Vagina (tissue), 2 donors: ENCODE measurements at regions not wholly inside any gene's neighbourhood (a gene's known extent, or its start where the extent isn't known, plus 50 kb on each side); places are given as distances from the start of the nearest gene placed in this dataset.

ENCODE experiments used
- DNase-seq, 2 donors: peaks; one replicate each; pipeline ENCODE4 v3.0.0-alpha.2; 2017; ENCODE audit errors: extremely low spot score in 2 of 2
- H3K27ac ChIP-seq: fragments of 200-600 bp; sonication (generic); one replicate; pipeline ENCODE4 v1.5.1; 2019
- H3K27me3 ChIP-seq: fragments of 200-600 bp; sonication (generic); one replicate; pipeline ENCODE4 v1.5.1; 2019
- H3K36me3 ChIP-seq, 2 donors: fragments of 200-600 bp; sonication (generic); one replicate each; pipeline ENCODE4 v1.5.1; 2017 to 2019
- H3K4me1 ChIP-seq: fragments of 200-600 bp; sonication (generic); one replicate; pipeline ENCODE4 v1.5.1; 2019
- H3K4me3 ChIP-seq, 2 donors: fragments of 200-600 bp; sonication (generic); 1 replicate in 1 of 2; 2 replicates in 1 of 2; pipeline ENCODE4 v1.5.1; 2016 to 2019
- H3K9me3 ChIP-seq: fragments of 200-600 bp; sonication (generic); one replicate; pipeline ENCODE4 v1.5.1; 2019
- POLR2A ChIP-seq, 2 donors: fragments of 450-650 bp; IDR thresholded peaks; one replicate each; pipeline ENCODE4 v1.6.1; 2017; ENCODE audit warnings: antibody characterized with exemption in 2 of 2, mild to moderate bottlenecking in 2 of 2, moderate library complexity in 2 of 2
- POLR2AphosphoS5 ChIP-seq, 2 donors: sonication (generic); formaldehyde crosslinking; IDR thresholded peaks; one replicate each; pipeline ENCODE4 v1.9.0; 2017; ENCODE audit warnings: antibody characterized with exemption in 2 of 2, mild to moderate bottlenecking in 2 of 2, low read depth in 1 of 2; ENCODE audit not compliant: insufficient read depth in 1 of 2
- intact Hi-C: fragments of 100-400 bp; cut with DNase I; formaldehyde crosslinking; loops from one replicate; pipeline ENCODE4 v1.15.1; 2023
- TF ChIP-seq, protein P1 (sequence below), 3 experiments: fragments of 450-650 bp in 2 of 3; fragments of 200-600 bp in 1 of 3; sonication (generic) in 1 of 3; IDR thresholded peaks; one replicate each; pipeline ENCODE4 v1.5.1; 2017 to 2019; ENCODE audit warnings: antibody characterized with exemption in 3 of 3, mild to moderate bottlenecking in 2 of 3, moderate library complexity in 2 of 3

DNA sequence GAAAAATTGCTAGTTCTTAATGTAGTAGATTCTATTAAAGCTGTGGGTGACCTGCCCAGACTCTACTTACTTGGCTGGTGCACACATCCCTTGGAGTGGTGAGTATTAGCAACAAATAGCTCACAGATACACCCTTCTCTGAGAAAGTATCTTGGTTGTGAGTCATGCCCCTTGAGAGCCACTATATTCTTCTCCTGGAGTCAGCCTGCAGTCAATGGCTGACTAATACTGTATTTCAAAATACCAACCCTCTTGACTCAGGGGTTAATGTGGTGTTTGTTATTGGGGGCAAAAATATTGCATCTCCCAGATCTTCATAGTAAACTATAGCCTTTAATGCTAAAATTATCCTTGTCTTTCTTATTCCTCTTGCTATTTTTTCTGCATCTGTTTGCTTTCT lies 354.9 kb downstream of the BMPER start:
- TF ChIP-seq POLR2A (IDR thresholded peaks at IDR 0.05), result no peak
- no peak for TF ChIP-seq POLR2AphosphoS5 (IDR thresholded peaks at IDR 0.05; ENCODE audit: insufficient read depth in 1 of 2, low read depth in 1 of 2)
- no peak overlapping the region for H3K4me3 ChIP-seq
- no peaks in the 10 kb centered on the region for H3K36me3 ChIP-seq
- no peak for DNase-seq
- no peaks in the 10 kb centered on the region for H3K9me3 ChIP-seq
- H3K4me1 ChIP-seq, result no peaks in the 10 kb centered on the region
- no peak overlapping the region for H3K27ac ChIP-seq
- no peaks in the 10 kb centered on the region for H3K27me3 ChIP-seq
- intact Hi-C loops, result no loop called here

DNA sequence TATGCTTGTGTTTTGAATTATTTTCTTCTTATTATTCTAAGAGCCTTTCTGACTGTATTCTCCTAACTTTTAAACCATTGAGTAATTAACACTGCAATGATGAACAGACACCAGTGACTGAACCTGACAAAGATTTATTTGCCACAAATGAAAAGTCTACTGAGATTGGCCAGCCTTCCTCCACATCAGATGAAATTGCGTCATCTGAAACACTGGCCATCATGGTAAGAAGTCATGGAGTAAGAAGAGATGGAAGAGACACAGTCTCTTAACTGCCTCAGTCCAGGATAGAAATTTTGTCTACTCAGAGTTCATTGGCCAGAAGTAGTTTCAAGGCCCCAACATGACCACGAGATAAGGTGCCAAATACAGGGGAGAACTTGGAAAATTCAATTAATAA lies 357.8 kb downstream of the BMPER start:
- H3K36me3 ChIP-seq, result no peaks in the 10 kb centered on the region
- no peak overlapping the region for H3K27ac ChIP-seq
- no peaks in the 10 kb centered on the region for H3K9me3 ChIP-seq
- intact Hi-C loops, result no loop called here
- no peaks in the 10 kb centered on the region for H3K4me1 ChIP-seq
- TF ChIP-seq, protein P1, sequence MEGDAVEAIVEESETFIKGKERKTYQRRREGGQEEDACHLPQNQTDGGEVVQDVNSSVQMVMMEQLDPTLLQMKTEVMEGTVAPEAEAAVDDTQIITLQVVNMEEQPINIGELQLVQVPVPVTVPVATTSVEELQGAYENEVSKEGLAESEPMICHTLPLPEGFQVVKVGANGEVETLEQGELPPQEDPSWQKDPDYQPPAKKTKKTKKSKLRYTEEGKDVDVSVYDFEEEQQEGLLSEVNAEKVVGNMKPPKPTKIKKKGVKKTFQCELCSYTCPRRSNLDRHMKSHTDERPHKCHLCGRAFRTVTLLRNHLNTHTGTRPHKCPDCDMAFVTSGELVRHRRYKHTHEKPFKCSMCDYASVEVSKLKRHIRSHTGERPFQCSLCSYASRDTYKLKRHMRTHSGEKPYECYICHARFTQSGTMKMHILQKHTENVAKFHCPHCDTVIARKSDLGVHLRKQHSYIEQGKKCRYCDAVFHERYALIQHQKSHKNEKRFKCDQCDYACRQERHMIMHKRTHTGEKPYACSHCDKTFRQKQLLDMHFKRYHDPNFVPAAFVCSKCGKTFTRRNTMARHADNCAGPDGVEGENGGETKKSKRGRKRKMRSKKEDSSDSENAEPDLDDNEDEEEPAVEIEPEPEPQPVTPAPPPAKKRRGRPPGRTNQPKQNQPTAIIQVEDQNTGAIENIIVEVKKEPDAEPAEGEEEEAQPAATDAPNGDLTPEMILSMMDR (IDR thresholded peaks at IDR 0.05), result no peak
- no peaks in the 10 kb centered on the region for H3K27me3 ChIP-seq
- no peak overlapping the region for H3K4me3 ChIP-seq
- DNase-seq, result no peak

DNA sequence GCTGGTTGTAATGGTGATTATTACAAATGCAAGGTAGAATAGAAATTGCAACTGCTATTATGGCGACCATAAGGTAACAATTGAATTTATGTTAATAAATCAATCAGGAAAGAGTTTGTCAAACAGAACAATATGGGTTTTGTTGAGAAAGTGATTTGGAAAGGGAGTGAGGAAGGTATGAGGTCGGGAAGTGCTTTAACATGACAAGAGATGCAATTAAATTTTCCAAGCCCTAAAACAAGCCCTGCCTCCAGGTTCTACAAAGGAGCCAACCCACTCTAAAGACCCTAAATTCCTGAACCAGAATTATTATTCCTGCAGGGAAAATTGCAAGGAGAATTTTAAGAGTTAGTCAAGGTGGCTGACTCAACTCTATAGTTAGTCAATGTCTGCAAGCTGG lies 363.7 kb downstream of the BMPER start:
- Histone ChIP-seq H3K9me3 (no peaks in the 10 kb centered on the region), H3K36me3 (no peaks in the 10 kb centered on the region), H3K4me1 (no peaks in the 10 kb centered on the region), H3K4me3 (no peak overlapping the region), H3K27ac (no peak overlapping the region), H3K27me3 (no peaks in the 10 kb centered on the region)
- TF ChIP-seq POLR2A (IDR thresholded peaks at IDR 0.05), result no peak
- TF ChIP-seq, protein P1 (IDR thresholded peaks at IDR 0.05), result no peak
- no peak for TF ChIP-seq POLR2AphosphoS5 (IDR thresholded peaks at IDR 0.05; ENCODE audit: insufficient read depth in 1 of 2, low read depth in 1 of 2)
- intact Hi-C loops, result no loop called here
- DNase-seq, result no peak

DNA sequence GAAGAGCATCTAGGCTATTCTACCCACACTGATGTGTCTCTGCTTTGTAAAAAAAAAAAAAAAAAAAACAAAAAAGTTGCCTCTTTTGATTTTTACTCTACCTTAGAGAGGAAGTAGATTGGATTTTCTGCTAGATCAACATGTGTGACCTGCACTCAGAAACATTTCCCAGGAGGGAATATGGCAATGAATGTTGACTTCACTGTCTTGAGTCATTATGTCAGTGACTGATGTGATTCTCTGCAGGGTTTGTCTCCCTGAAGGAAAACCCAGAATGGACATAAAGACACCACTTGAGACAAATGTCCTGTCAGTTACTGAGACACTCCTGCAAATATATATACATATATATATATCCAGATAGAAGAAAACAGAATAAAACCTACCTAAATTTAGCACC lies 370.3 kb downstream of the BMPER start:
- H3K9me3 ChIP-seq, result no peaks in the 10 kb centered on the region
- H3K4me3 ChIP-seq, result no peak overlapping the region
- no peak for TF ChIP-seq POLR2AphosphoS5 (IDR thresholded peaks at IDR 0.05; ENCODE audit: insufficient read depth in 1 of 2, low read depth in 1 of 2)
- TF ChIP-seq, protein P1 (IDR thresholded peaks at IDR 0.05), result no peak
- no peak for TF ChIP-seq POLR2A (IDR thresholded peaks at IDR 0.05)
- DNase-seq, result no peak
- no peaks in the 10 kb centered on the region for H3K27me3 ChIP-seq
- no peaks in the 10 kb centered on the region for H3K4me1 ChIP-seq
- no peaks in the 10 kb centered on the region for H3K36me3 ChIP-seq
- intact Hi-C loops, result no loop called here
- H3K27ac ChIP-seq, result no peak overlapping the region

DNA sequence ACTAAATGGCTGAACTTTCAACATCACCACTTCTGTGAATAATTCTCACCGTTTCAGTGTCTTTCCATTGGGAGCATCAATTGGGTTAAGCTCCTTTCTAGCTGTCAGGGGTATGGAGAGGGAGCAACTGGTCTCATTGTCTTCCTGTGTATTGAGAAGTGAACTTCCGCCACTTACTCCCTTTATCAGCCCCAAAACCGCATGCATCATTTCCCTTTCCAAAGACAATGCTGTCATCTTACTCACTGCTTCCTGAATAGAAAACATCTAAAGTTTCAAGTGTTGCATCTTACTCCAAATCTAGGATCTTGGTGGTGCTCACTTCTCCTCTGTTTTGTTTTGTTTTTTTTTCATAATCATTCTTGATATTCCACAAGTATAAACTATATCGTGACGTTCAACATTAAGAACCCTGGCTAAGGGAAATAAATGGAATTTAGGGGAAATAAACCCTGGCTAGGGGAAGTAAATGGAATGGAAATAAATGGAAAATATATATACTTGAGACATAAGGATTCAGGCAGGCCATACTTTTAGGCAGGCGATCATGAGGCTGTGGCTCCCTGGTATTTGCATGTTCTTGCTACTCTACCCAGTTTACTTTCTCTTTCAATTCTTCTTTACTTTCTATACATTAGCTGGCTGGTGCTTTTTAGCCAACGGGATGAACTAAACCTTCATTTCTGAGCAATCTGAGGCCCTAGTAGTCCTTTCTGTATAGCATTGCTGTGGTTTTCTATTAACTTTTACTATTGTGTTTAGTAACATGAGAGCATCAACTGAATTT lies 371.9 kb downstream of the BMPER start:
- H3K9me3 ChIP-seq, result no peaks in the 10 kb centered on the region
- intact Hi-C loops, result no loop called here
- no peaks in the 10 kb centered on the region for H3K36me3 ChIP-seq
- H3K4me3 ChIP-seq, result no peak overlapping the region
- no peak for DNase-seq
- H3K4me1 ChIP-seq, result no peaks in the 10 kb centered on the region
- no peaks in the 10 kb centered on the region for H3K27me3 ChIP-seq
- TF ChIP-seq POLR2AphosphoS5 (IDR thresholded peaks at IDR 0.05; ENCODE audit: insufficient read depth in 1 of 2, low read depth in 1 of 2) (no peak), POLR2A (IDR thresholded peaks at IDR 0.05) (no peak)
- TF ChIP-seq, protein P1 (IDR thresholded peaks at IDR 0.05), result no peak
- H3K27ac ChIP-seq, result no peak overlapping the region
